HL-60 (cell line): ENCODE measurements at regions not wholly inside any gene's neighbourhood (a gene's known extent, or its start where the extent isn't known, plus 50 kb on each side); places are given as distances from the start of the nearest gene placed in this dataset.

ENCODE experiments used
- DNase-seq, 2 experiments: peaks; one replicate each; pipeline ENCODE4 v3.0.0-alpha.2; 2010 to 2020; ENCODE audit warnings: low read depth in 1 of 2, low spot score in 1 of 2
- H3K27ac ChIP-seq: fragments of 250-450 bp; sonication (Bioruptor Pico); replicated peaks from 2 replicates; pipeline ENCODE4 v1.5.1; 2020; ENCODE audit warnings: mild to moderate bottlenecking, moderate library complexity
- H3K27me3 ChIP-seq: fragments of 250-450 bp; sonication (Bioruptor Pico); 2 replicates; pipeline ENCODE4 v1.5.1; 2021; ENCODE audit warnings: mild to moderate bottlenecking, moderate library complexity; ENCODE audit not compliant: insufficient read depth, poor library complexity, severe bottlenecking
- H3K4me3 ChIP-seq: replicated peaks from 2 replicates; pipeline ENCODE4 v1.5.1; 2011; ENCODE audit warnings: mild to moderate bottlenecking, control low read depth, low read length; ENCODE audit not compliant: insufficient read depth
- CTCF ChIP-seq: IDR thresholded peaks from one replicate; pipeline ENCODE4 v1.5.1; 2011; ENCODE audit warnings: low read length, control low read depth, inconsistent platforms; ENCODE audit not compliant: insufficient read depth
- GABPA ChIP-seq: IDR thresholded peaks from 2 replicates; pipeline ENCODE4 v1.6.1; 2012; ENCODE audit warnings: low read depth
- POLR2AphosphoS5 ChIP-seq: IDR thresholded peaks from 2 replicates; pipeline ENCODE4 v1.6.1; 2012; ENCODE audit warnings: low read depth
- SPI1 ChIP-seq: IDR thresholded peaks from 2 replicates; pipeline ENCODE4 v1.6.1; 2012; ENCODE audit warnings: low read depth, mild to moderate bottlenecking, borderline replicate concordance
- TF ChIP-seq, protein P1 (sequence below): IDR thresholded peaks from 2 replicates; pipeline ENCODE4 v1.6.1; 2012; ENCODE audit warnings: low read depth; ENCODE audit not compliant: insufficient replicate concordance

GRCh38 chr2:16287831-16288230 lies 347.5 kb downstream of the MYCN start:
- TF ChIP-seq POLR2AphosphoS5: no peak
- TF ChIP-seq CTCF: no peak
- no peak for TF ChIP-seq GABPA
- TF ChIP-seq, protein P1, sequence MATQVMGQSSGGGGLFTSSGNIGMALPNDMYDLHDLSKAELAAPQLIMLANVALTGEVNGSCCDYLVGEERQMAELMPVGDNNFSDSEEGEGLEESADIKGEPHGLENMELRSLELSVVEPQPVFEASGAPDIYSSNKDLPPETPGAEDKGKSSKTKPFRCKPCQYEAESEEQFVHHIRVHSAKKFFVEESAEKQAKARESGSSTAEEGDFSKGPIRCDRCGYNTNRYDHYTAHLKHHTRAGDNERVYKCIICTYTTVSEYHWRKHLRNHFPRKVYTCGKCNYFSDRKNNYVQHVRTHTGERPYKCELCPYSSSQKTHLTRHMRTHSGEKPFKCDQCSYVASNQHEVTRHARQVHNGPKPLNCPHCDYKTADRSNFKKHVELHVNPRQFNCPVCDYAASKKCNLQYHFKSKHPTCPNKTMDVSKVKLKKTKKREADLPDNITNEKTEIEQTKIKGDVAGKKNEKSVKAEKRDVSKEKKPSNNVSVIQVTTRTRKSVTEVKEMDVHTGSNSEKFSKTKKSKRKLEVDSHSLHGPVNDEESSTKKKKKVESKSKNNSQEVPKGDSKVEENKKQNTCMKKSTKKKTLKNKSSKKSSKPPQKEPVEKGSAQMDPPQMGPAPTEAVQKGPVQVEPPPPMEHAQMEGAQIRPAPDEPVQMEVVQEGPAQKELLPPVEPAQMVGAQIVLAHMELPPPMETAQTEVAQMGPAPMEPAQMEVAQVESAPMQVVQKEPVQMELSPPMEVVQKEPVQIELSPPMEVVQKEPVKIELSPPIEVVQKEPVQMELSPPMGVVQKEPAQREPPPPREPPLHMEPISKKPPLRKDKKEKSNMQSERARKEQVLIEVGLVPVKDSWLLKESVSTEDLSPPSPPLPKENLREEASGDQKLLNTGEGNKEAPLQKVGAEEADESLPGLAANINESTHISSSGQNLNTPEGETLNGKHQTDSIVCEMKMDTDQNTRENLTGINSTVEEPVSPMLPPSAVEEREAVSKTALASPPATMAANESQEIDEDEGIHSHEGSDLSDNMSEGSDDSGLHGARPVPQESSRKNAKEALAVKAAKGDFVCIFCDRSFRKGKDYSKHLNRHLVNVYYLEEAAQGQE: no peak
- no peak for TF ChIP-seq SPI1
- Histone ChIP-seq H3K27ac (no peak overlapping the region), H3K27me3 (no peaks in the 10 kb centered on the region)

GRCh38 chr2:16287281-16287680 lies 346.9 kb downstream of the MYCN start:
- Histone ChIP-seq H3K27ac (no peak overlapping the region), H3K27me3 (no peaks in the 10 kb centered on the region), H3K4me3 (no peak overlapping the region)
- no peak for DNase-seq
- TF ChIP-seq GABPA: no peak
- TF ChIP-seq POLR2AphosphoS5: no peak
- TF ChIP-seq CTCF: no peak
- TF ChIP-seq, protein P1: no peak
- no peak for TF ChIP-seq SPI1

More at GRCh38 chr2:16287831-16288230, 347.5 kb downstream of the MYCN start:
- no peak overlapping the region for H3K4me3 ChIP-seq
- no peak for DNase-seq

DNA sequence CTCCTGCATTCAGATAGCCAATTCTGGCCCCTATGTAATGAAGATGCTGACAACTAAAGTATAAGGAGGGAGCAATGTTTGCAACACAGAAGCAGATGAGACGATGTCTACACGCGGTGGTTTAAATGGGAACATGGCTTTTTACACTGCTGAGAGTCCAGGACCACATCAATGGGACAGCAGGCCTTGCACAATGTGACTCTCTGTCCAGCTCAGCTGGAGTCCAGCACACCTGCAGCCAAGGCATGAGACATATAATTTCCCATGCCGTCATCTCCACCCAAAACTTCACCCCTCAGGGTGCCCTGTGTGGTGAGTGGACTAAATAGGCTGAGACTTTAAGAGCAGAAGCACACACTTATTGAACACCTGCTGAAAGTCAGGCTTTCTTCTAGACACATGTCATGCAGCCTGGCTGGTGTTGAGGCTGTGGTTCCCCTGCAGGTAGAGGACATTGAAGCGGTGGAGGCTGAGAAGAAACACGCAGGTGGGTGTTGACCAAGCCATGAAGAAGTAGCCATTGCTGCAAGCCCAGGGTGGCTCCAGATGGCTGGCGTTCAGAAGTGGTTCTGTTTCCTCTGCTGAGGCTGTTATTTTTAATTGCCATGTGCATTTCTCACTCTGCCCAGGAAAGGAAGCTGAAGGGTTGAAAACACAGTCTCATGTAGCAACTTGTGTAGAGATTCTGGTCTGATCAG lies 345.6 kb downstream of the MYCN start:
- TF ChIP-seq GABPA (no peak), SPI1 (no peak), POLR2AphosphoS5 (no peak), CTCF (no peak)
- TF ChIP-seq, protein P1: no peak
- no peak for DNase-seq
- no peaks in the 10 kb centered on the region for H3K27me3 ChIP-seq
- H3K4me3 ChIP-seq: no peak overlapping the region
- no peak overlapping the region for H3K27ac ChIP-seq
